ENCODE measurements at regions not wholly inside any gene's neighbourhood (a gene's known extent, or its start where the extent isn't known, plus 50 kb on each side); places are given as distances from the start of the nearest gene placed in this dataset.

GRCh38 chr2:238518172-238518820, 91.6 kb downstream of the ASB1 start:
- TF ChIP-seq CTCF (conservative IDR thresholded peaks at IDR 0.05 in 1 of 2, IDR thresholded peaks at IDR 0.05 in 1 of 2; ENCODE audit: low read depth in 1 of 2, low read length in 2 of 2) (no peak), EZH2 (IDR thresholded peaks at IDR 0.05; ENCODE audit: low read length, missing control alignments) (no peak)

All from fibroblast of lung (primary cell).